BLaER1 treated with 17β-estradiol and CSF1 and Interleukin-3, amounts not matched to agents 10 nM and 100 nM (cell line): ENCODE measurements at regions not wholly inside any gene's neighbourhood (a gene's known extent, or its start where the extent isn't known, plus 50 kb on each side); places are given as distances from the start of the nearest gene placed in this dataset.

Source experiments
- H3K27ac ChIP-seq, 11 experiments: shearing (Covaris generic); formaldehyde crosslinking; 2 replicates each; pipeline ENCODE4 v1.8.1; 2022
- H3K27me3 ChIP-seq, 11 experiments: shearing (Covaris generic); formaldehyde crosslinking; 2 replicates each; pipeline ENCODE4 v1.8.1; 2022
- H3K36me3 ChIP-seq, 11 experiments: shearing (Covaris generic); formaldehyde crosslinking; 2 replicates each; pipeline ENCODE4 v1.8.1; 2022
- H3K4me1 ChIP-seq, 10 experiments: shearing (Covaris generic); formaldehyde crosslinking; 2 replicates each; pipeline ENCODE4 v1.8.1; 2022
- H3K4me2 ChIP-seq, 11 experiments: shearing (Covaris generic); formaldehyde crosslinking; 2 replicates each; pipeline ENCODE4 v1.8.1; 2022
- H3K4me3 ChIP-seq, 10 experiments: shearing (Covaris generic); formaldehyde crosslinking; 2 replicates each; pipeline ENCODE4 v1.8.1; 2022
- H3K9ac ChIP-seq, 11 experiments: shearing (Covaris generic); formaldehyde crosslinking; 2 replicates each; pipeline ENCODE4 v1.8.1; 2022
- H3K9me3 ChIP-seq, 11 experiments: shearing (Covaris generic); formaldehyde crosslinking; replicated peaks in 1 of 11; 2 replicates each; pipeline ENCODE4 v1.8.1; 2022
- H4K20me1 ChIP-seq, 11 experiments: shearing (Covaris generic); formaldehyde crosslinking; 2 replicates each; pipeline ENCODE4 v1.8.1; 2022
- Cebpa-rat ChIP-seq, 11 experiments: shearing (Covaris generic); IDR thresholded peaks; 2 replicates each; pipeline ENCODE4 v1.8.1; 2022

DNA sequence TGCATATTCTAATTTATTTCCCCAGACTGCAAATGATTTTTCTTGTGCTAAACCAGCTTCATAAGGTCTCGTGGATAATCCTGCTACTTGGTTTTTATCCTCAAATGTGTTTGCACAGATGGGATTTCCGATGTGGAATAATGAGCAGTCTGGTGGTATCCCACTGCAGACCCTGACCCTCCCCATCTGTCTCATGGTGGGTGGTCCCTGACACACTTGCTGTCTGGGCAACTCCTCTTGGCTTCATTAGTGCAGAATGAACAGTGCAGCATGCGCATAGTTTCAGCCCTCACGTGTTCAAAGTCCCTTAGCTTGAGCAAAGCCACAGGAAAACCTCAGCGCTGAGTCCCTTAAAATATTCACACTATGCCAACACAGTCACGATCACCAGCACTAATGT is 996.5 kb downstream of the AACS start:
- H3K4me2 ChIP-seq: peak overlapping the region in 10 of 11 experiments; percentile 2 to 71 (median 58); a peak in 17 of 22 replicates
- no peaks in the 10 kb centered on the region for H4K20me1 ChIP-seq
- no peaks in the 10 kb centered on the region; a peak in 1 of 22 replicates for H3K9me3 ChIP-seq
- TF ChIP-seq Cebpa-rat (IDR thresholded peaks at IDR 0.05): no peak
- no peak overlapping the region for H3K27ac ChIP-seq
- H3K9ac ChIP-seq: no peak overlapping the region
- H3K4me1 ChIP-seq: peaks cover 0 to 11% (median 9%) of the 10 kb centered on the region in 10 experiments; a peak in 17 of 20 replicates
- no peaks in the 10 kb centered on the region for H3K27me3 ChIP-seq
- no peak overlapping the region for H3K4me3 ChIP-seq
- no peaks in the 10 kb centered on the region for H3K36me3 ChIP-seq

DNA sequence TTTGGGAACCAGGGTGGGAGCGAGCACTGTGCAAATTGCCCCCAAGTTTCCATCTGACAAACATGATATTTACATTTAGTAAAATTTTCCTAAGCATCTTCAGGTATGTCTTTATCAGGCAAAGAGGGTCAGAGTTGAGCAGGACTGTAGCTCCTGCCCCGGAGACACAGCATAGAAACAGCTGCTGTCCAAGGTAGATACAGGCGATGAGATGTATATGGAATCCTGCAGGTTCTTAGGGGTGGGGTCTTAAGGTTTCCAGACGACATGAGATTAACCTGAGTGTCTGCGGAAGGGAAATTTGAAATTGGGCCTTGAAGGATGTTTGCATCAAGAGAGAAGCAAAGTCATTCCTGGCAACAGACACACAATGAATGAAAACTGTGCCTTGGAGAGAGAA is 998.8 kb downstream of the AACS start:
- H3K4me2 ChIP-seq: no peak overlapping the region
- H3K27me3 ChIP-seq: no peaks in the 10 kb centered on the region
- H3K4me3 ChIP-seq: no peak overlapping the region
- H3K36me3 ChIP-seq: no peaks in the 10 kb centered on the region
- no peaks in the 10 kb centered on the region; a peak in 1 of 22 replicates for H3K9me3 ChIP-seq
- no peak overlapping the region for H3K27ac ChIP-seq
- no peak overlapping the region for H3K9ac ChIP-seq
- H3K4me1 ChIP-seq: peaks cover 0 to 11% (median 9%) of the 10 kb centered on the region in 10 experiments; a peak in 17 of 20 replicates
- no peak for TF ChIP-seq Cebpa-rat (IDR thresholded peaks at IDR 0.05)
- no peaks in the 10 kb centered on the region for H4K20me1 ChIP-seq

DNA sequence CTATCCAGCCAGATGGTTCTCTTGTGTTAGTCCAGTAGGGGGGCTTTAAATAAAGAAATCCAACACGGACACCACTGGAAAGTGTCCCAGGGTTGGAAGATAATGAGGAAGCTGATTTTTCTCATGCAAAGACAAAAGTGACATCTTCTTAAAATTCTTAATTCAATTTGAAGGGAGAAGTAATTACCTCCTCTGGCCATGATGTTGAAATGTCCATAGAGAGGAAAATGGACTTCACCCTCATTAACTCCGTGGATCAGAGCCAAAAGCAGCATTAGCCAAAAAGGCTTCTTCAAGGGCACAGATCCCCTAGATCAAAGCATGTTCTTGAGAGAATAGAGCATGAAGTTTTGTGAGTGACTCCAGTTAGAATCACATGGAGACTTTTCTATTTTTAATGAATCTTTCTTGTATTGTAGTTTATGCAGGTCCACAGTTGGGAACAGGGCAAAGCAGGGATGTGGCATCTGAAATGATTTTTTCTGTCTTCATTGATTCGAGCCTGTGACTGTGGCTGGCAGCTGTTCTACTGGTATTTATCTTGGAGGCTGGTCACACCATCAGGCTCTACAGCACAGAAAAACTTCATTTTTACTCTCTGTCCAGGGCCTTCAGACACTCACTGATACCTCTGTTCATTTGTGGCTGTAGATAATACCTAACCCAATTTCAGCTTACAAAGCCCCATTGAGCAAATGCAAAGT is 1002.5 kb downstream of the AACS start:
- no peaks in the 10 kb centered on the region for H4K20me1 ChIP-seq
- H3K4me3 ChIP-seq: no peak overlapping the region
- H3K36me3 ChIP-seq: no peaks in the 10 kb centered on the region; a peak in 2 of 22 replicates
- H3K9ac ChIP-seq: no peak overlapping the region
- H3K27ac ChIP-seq: no peak overlapping the region
- no peaks in the 10 kb centered on the region for H3K4me1 ChIP-seq
- no peak overlapping the region for H3K4me2 ChIP-seq
- TF ChIP-seq Cebpa-rat (IDR thresholded peaks at IDR 0.05): no peak
- H3K9me3 ChIP-seq: peaks cover 30 to 33% (median 32%) of the 10 kb centered on the region in 11 experiments
- no peaks in the 10 kb centered on the region for H3K27me3 ChIP-seq

DNA sequence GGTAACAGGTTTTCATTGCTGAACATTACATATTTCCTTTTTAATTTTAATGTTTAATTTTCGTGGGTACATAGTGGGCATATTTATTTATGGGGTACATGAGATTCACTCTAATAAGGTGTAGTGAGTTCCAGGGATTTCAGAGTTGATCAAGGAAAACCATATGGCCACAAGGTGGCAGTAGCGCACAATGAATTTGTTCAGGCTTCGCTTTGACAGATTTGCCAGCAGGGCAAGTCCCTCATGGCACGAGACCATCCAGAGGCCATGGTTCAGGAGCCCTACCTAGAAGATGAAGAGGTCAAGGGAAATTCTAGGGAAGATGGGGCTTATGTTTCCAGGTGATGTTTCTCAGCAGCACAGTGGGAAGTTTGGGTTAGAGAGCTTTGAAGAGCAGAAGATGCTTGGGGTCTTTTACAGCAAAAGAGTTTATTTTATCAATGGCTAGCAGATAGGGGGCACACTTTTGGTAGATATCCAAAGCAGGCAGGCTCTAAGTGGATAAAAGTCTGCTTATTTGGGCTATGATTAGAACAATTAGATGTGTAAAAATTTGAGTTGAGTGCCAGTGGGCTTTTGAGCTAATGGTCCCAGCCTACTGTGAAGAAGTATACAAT is 1004.4 kb downstream of the AACS start:
- peaks cover 30 to 52% (median 39%) of the 10 kb centered on the region in 11 experiments for H3K9me3 ChIP-seq

DNA sequence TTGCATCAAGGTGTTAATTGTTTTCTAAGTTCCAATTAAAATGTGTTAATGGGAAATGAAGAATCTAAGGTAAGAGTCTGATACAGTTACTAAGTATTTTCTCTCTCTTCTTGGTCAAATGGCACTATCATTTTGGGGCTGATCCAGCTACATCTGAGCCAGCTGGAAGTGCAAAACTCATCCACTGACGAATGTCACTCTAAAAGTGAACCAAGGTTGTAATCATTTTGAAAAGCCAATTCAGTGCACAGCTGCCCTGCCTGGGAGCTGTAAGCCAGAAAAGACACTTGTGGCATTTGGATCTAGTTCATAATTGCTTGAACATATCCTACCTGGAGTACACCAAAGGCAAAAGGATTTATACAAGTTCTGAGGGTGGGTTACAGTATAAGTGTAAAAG is 1011.3 kb downstream of the AACS start:
- H3K4me1 ChIP-seq: peaks cover 0 to 3% (median 0%) of the 10 kb centered on the region in 10 experiments; a peak in 1 of 20 replicates
- no peak for TF ChIP-seq Cebpa-rat (IDR thresholded peaks at IDR 0.05)
- no peak overlapping the region for H3K4me3 ChIP-seq
- no peaks in the 10 kb centered on the region for H4K20me1 ChIP-seq
- H3K36me3 ChIP-seq: no peaks in the 10 kb centered on the region
- no peak overlapping the region for H3K9ac ChIP-seq
- no peaks in the 10 kb centered on the region for H3K27me3 ChIP-seq
- H3K27ac ChIP-seq: no peak overlapping the region
- no peak overlapping the region for H3K4me2 ChIP-seq
- peaks cover 10 to 34% (median 19%) of the 10 kb centered on the region in 11 experiments; a peak in 21 of 22 replicates for H3K9me3 ChIP-seq

More for the DNA sequence above, 1004.4 kb downstream of the AACS start:
- H3K4me2 ChIP-seq: no peak overlapping the region
- H3K27me3 ChIP-seq: no peaks in the 10 kb centered on the region
- no peak overlapping the region for H3K4me3 ChIP-seq
- H3K27ac ChIP-seq: no peak overlapping the region
- no peak overlapping the region for H3K9ac ChIP-seq
- no peaks in the 10 kb centered on the region; a peak in 2 of 22 replicates for H3K36me3 ChIP-seq
- H4K20me1 ChIP-seq: no peaks in the 10 kb centered on the region
- no peak for TF ChIP-seq Cebpa-rat (IDR thresholded peaks at IDR 0.05)
- H3K4me1 ChIP-seq: no peaks in the 10 kb centered on the region

DNA sequence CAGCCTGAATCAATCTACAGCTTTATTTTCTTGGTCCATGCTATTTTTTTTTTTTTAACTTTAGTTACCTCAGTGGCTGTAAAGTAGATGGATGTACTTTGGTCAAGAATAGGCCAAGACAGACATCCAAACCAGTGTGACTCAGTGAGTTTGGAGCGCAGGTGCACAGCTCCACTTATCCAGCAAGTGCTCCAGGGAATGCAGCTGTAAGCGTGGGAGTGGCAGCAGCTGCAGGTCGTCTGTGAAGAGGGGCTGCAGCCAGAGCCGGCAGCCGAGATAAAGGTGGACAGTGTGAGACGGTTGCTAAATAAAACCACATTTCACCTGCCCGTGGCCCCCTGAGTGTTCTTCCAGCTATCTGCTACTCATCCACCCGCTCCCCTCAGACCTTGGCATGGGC is 1018.7 kb downstream of the AACS start:
- peaks cover 0 to 12% (median 8%) of the 10 kb centered on the region in 11 experiments; a peak in 6 of 22 replicates for H3K9me3 ChIP-seq
- H4K20me1 ChIP-seq: no peaks in the 10 kb centered on the region
- H3K4me2 ChIP-seq: no peak overlapping the region
- TF ChIP-seq Cebpa-rat (IDR thresholded peaks at IDR 0.05): no peak
- H3K27ac ChIP-seq: no peak overlapping the region
- no peaks in the 10 kb centered on the region for H3K27me3 ChIP-seq
- no peak overlapping the region for H3K4me3 ChIP-seq
- no peak overlapping the region for H3K9ac ChIP-seq
- peaks cover 0 to 8% (median 5%) of the 10 kb centered on the region in 10 experiments; a peak in 5 of 20 replicates for H3K4me1 ChIP-seq
- H3K36me3 ChIP-seq: no peaks in the 10 kb centered on the region

DNA sequence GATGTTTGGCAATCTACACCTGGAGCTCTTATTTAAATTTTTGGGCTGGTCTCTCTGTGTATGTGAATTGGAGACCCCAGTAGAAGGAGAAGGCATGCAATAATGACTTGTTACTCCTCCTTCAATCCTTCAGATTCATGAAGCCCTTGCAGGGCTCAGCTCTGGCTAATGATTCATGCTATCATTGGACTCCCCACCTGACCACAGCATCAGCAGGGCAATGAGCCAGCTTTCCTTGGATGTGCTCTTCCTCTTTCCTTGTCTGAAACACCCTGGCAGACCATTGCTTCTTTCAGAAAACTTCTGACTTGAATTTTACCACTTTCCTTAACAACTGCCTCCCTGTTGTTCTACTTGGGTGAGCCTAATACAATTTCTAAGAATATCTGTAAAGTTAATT is 1019.2 kb downstream of the AACS start:
- no peak overlapping the region for H3K9ac ChIP-seq
- H3K36me3 ChIP-seq: no peaks in the 10 kb centered on the region
- no peaks in the 10 kb centered on the region for H3K27me3 ChIP-seq
- TF ChIP-seq Cebpa-rat (IDR thresholded peaks at IDR 0.05): no peak
- peak overlapping the region in 1 of 11 experiments; percentile 6; a peak in 1 of 22 replicates for H3K4me2 ChIP-seq
- no peak overlapping the region for H3K27ac ChIP-seq
- H4K20me1 ChIP-seq: no peaks in the 10 kb centered on the region
- H3K4me1 ChIP-seq: peaks cover 0 to 8% (median 5%) of the 10 kb centered on the region in 10 experiments; a peak in 4 of 20 replicates
- peaks cover 0 to 12% (median 8%) of the 10 kb centered on the region in 11 experiments; a peak in 6 of 22 replicates for H3K9me3 ChIP-seq
- no peak overlapping the region for H3K4me3 ChIP-seq

DNA sequence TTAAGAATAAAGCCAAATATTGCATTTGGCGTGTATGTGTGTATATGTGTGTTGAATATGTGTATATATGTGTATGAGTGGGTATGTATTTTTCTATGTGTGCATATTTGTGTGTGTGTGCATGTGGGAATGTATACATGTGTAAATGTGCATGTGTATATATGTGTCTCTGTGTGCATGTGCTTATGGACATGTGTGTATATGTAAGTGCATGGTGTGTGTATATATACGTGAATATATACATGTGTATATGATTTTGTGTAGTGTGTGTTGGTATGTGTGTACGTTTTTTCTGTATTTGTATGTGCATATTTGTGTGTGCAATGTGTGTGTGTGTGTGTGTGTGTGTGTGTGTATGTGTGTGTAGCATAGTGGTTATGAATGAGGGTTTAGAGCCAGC is 1021.0 kb downstream of the AACS start:
- no peaks in the 10 kb centered on the region for H3K36me3 ChIP-seq
- no peaks in the 10 kb centered on the region for H3K27me3 ChIP-seq
- TF ChIP-seq Cebpa-rat (IDR thresholded peaks at IDR 0.05): no peak
- no peak overlapping the region for H3K4me2 ChIP-seq
- no peak overlapping the region for H3K9ac ChIP-seq
- no peaks in the 10 kb centered on the region for H4K20me1 ChIP-seq
- H3K4me1 ChIP-seq: peaks cover 0 to 8% (median 5%) of the 10 kb centered on the region in 10 experiments; a peak in 4 of 20 replicates
- H3K4me3 ChIP-seq: no peak overlapping the region
- H3K9me3 ChIP-seq: peaks cover 0 to 12% (median 8%) of the 10 kb centered on the region in 11 experiments; a peak in 9 of 22 replicates
- no peak overlapping the region for H3K27ac ChIP-seq

DNA sequence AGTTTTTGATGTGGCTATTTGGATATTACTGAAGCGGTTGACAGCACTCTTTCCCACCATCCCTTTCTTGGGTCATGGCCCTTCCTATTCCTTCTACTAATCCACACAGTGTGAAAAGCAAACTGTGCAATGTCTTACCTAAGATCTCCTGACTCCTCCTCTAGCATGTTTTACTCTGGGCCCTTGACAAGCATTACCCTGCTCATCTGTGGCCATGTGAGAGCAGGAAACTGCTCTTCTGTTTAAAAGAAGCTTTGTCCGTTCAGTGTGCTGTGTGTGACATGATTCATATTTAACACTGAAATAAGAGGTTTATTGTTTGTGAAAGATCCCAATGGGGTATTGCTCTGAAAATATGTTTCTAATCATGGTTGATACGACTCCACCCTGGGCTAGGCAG is 1022.5 kb downstream of the AACS start:
- no peak for TF ChIP-seq Cebpa-rat (IDR thresholded peaks at IDR 0.05)
- H3K4me1 ChIP-seq: peaks cover 0 to 8% (median 5%) of the 10 kb centered on the region in 10 experiments; a peak in 4 of 20 replicates
- no peaks in the 10 kb centered on the region for H3K36me3 ChIP-seq
- H3K4me2 ChIP-seq: 0 out of 22 replicates have a peak overlapping the region, but pooled peaks of 2 of the 11 experiments have one; percentile 2 to 14
- H3K9ac ChIP-seq: no peak overlapping the region
- no peaks in the 10 kb centered on the region for H3K27me3 ChIP-seq
- no peak overlapping the region for H3K27ac ChIP-seq
- no peak overlapping the region for H3K4me3 ChIP-seq
- no peaks in the 10 kb centered on the region for H4K20me1 ChIP-seq
- peaks cover 0 to 17% (median 8%) of the 10 kb centered on the region in 11 experiments; a peak in 9 of 22 replicates for H3K9me3 ChIP-seq
